ENCODE measurements at regions not wholly inside any gene's neighbourhood (a gene's known extent, or its start where the extent isn't known, plus 50 kb on each side); places are given as distances from the start of the nearest gene placed in this dataset.

DNA sequence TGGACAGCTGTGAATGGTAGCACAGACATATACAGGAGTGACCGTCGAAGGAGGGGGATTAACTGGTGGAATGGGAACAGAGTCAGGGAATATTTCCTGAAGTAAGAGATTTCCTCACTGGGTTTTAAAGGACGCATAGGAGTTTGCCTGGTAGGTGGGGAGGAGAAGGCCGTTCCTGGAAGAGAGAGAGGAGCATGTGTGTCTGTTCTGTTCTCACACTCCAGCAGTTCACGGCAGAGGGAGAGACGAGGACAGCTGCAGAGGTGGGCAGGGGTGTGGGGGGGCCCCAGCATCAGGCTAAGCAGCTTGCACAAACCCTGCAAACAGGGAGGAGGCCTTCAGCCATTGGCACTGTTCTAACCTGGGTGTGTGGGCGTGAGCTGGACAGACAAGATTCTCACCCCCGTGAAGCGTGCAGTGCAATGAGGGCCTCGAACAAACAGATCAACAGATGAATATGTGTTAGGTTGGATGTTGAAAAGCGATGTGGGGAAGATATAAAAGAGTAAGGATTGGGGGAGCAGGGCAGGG, 85.3 kb upstream of the GSE1 start:
- TF ChIP-seq, protein P1, sequence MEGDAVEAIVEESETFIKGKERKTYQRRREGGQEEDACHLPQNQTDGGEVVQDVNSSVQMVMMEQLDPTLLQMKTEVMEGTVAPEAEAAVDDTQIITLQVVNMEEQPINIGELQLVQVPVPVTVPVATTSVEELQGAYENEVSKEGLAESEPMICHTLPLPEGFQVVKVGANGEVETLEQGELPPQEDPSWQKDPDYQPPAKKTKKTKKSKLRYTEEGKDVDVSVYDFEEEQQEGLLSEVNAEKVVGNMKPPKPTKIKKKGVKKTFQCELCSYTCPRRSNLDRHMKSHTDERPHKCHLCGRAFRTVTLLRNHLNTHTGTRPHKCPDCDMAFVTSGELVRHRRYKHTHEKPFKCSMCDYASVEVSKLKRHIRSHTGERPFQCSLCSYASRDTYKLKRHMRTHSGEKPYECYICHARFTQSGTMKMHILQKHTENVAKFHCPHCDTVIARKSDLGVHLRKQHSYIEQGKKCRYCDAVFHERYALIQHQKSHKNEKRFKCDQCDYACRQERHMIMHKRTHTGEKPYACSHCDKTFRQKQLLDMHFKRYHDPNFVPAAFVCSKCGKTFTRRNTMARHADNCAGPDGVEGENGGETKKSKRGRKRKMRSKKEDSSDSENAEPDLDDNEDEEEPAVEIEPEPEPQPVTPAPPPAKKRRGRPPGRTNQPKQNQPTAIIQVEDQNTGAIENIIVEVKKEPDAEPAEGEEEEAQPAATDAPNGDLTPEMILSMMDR (IDR thresholded peaks at IDR 0.05; ENCODE audit: borderline replicate concordance, extremely low read depth, low read length, poor library complexity, severe bottlenecking), result no peak
- no peak for TF ChIP-seq EZH2 (IDR thresholded peaks at IDR 0.05; ENCODE audit: borderline replicate concordance, low read depth, low read length, severe bottlenecking)
